Stimulated activated naive CD8-positive, alpha-beta T cell treated with anti-CD3 and anti-CD28 coated beads, Interleukin-15, Interleukin-2, amounts not matched to agents 100 ng/mL and 50 ng/mL, for 24 hours (primary cell): ENCODE measurements at regions not wholly inside any gene's neighbourhood (a gene's known extent, or its start where the extent isn't known, plus 50 kb on each side); places are given as distances from the start of the nearest gene placed in this dataset.
"Not testable (repeated sequence)": the region's sequence is repeated elsewhere in the genome, so short reads cannot be mapped to it uniquely, and the experiment has no call there.

ENCODE experiments used
- H3K27ac Mint-ChIP-seq: one replicate; pipeline ENCODE4 v1.8.0; 2021; ENCODE audit warnings: mild to moderate bottlenecking, mixed read lengths
- H3K27me3 Mint-ChIP-seq: one replicate; pipeline ENCODE4 v1.8.0; 2021; ENCODE audit warnings: mixed read lengths
- H3K36me3 Mint-ChIP-seq: one replicate; pipeline ENCODE4 v1.8.0; 2021; ENCODE audit warnings: low read depth, mixed read lengths
- H3K4me1 Mint-ChIP-seq: one replicate; pipeline ENCODE4 v1.8.0; 2021; ENCODE audit warnings: low read depth, mixed read lengths
- H3K4me3 Mint-ChIP-seq: one replicate; pipeline ENCODE4 v1.8.0; 2021; ENCODE audit warnings: mild to moderate bottlenecking, mixed read lengths
- H3K9me3 Mint-ChIP-seq: one replicate; pipeline ENCODE4 v1.8.0; 2021; ENCODE audit warnings: mixed read lengths

- H3K4me1 Mint-ChIP-seq = no peaks in the 10 kb centered on the region
- no peaks in the 10 kb centered on the region for H3K36me3 Mint-ChIP-seq
- H3K4me3 Mint-ChIP-seq = no peak overlapping the region
- peaks cover 7% of the 10 kb centered on the region for H3K9me3 Mint-ChIP-seq
- no peaks in the 10 kb centered on the region for H3K27me3 Mint-ChIP-seq
- no peak overlapping the region for H3K27ac Mint-ChIP-seq
Measured at GRCh38 chr9:80789831-80790230, 899.5 kb downstream of the TLE1 start.

- Mint-ChIP-seq H3K27ac (no peak overlapping the region), H3K9me3 (peaks cover 4% of the 10 kb centered on the region), H3K27me3 (no peaks in the 10 kb centered on the region), H3K36me3 (no peaks in the 10 kb centered on the region), H3K4me1 (no peaks in the 10 kb centered on the region), H3K4me3 (no peak overlapping the region)
Measured at GRCh38 chr9:80787636-80788035, 901.7 kb downstream of the TLE1 start.

DNA sequence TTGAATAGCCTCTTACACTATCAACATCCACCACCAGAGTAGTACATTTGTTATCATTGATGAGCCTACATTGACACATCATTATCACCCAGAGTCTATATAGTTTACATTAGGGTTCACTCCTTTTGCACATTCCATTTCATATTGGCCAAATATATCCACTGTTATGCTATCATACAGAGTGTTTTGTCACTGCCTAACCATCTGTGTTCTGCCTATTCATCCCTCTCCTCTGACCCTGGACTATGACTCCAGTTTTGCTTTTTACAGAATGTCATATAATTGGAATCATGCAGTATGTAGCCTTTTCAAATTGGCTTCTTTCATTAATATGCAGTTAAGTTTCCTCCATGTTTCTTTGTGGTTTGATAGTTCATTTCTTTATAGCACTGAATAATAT, 904.7 kb downstream of the TLE1 start:
- Mint-ChIP-seq H3K27ac (no peak overlapping the region), H3K9me3 (peaks cover 4% of the 10 kb centered on the region), H3K4me3 (no peak overlapping the region), H3K36me3 (no peaks in the 10 kb centered on the region), H3K4me1 (no peaks in the 10 kb centered on the region), H3K27me3 (no peaks in the 10 kb centered on the region)

GRCh38 chr9:80775971-80776370, 913.4 kb downstream of the TLE1 start:
- Mint-ChIP-seq H3K36me3 (no peaks in the 10 kb centered on the region), H3K27me3 (no peaks in the 10 kb centered on the region), H3K9me3 (peaks cover 4% of the 10 kb centered on the region), H3K4me3 (no peak overlapping the region), H3K27ac (no peak overlapping the region), H3K4me1 (no peaks in the 10 kb centered on the region)

DNA sequence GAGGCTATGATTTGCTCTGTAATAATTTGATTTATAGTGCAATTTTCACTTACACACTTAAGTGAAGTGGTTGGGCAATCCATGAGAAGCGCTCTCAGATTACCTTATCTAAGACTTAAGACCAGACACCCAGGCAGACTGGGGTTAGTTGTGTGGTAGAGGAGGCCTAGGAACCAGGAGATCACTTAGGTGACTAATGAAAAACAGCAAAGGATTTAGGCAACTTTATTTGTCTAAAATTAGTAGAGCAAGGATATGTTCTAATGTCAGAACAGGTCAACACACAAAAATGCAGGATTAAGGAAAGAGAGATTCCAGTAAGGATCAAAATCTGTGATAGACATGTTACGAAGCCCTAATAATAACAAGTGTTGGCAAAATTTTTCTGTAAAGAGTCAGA, 913.8 kb downstream of the TLE1 start:
- H3K36me3 Mint-ChIP-seq = no peaks in the 10 kb centered on the region
- H3K9me3 Mint-ChIP-seq = peaks cover 4% of the 10 kb centered on the region
- H3K27me3 Mint-ChIP-seq = no peaks in the 10 kb centered on the region
- H3K4me3 Mint-ChIP-seq = no peak overlapping the region
- H3K27ac Mint-ChIP-seq = no peak overlapping the region
- H3K4me1 Mint-ChIP-seq = no peaks in the 10 kb centered on the region

DNA sequence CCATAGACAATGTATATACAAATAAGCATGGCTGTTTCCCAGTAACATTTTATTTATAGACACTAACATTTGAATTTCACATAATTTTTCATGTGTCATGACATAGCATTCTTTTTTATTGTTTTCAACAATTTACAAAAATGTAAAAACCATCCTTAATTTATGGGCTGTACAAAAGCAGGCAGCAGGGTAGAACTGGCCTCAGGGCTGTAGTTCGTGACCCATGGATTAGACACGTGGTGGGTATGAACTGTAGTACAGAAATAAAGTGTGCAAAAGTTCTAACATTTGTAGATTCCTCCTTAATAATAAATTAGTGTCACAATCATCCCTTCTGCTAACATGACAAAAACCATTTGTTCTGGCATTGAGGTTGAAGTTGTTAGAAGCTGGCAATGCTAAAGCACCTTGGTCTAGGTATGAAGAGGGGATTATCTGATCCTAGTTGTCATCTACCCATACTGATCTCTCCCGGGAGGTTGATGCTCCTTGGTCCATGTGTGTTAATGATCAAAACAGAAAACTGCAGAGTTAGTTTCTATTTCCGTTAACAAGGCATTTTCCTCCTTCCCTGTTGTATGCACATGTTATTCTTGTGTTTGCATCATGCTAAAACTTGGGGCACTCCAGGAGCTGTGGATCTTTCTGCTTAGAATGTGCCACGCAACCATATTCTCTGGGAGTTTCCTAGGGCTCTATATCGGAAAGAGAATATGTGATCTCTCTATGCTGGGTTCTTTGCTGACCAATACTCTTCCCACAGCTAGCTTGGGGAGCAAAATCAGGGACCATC, 917.6 kb downstream of the TLE1 start:
- H3K27ac Mint-ChIP-seq = no peak overlapping the region
- H3K9me3 Mint-ChIP-seq = peaks cover 4% of the 10 kb centered on the region
- H3K36me3 Mint-ChIP-seq = no peaks in the 10 kb centered on the region
- H3K4me3 Mint-ChIP-seq = no peak overlapping the region
- no peaks in the 10 kb centered on the region for H3K27me3 Mint-ChIP-seq
- H3K4me1 Mint-ChIP-seq = no peaks in the 10 kb centered on the region

- no peaks in the 10 kb centered on the region for H3K4me1 Mint-ChIP-seq
- H3K36me3 Mint-ChIP-seq = no peaks in the 10 kb centered on the region
- no peak overlapping the region for H3K4me3 Mint-ChIP-seq
- H3K27me3 Mint-ChIP-seq = no peaks in the 10 kb centered on the region
- no peak overlapping the region for H3K27ac Mint-ChIP-seq
- peaks cover 4% of the 10 kb centered on the region for H3K9me3 Mint-ChIP-seq
Measured at GRCh38 chr9:80763536-80763935, 925.8 kb downstream of the TLE1 start.

DNA sequence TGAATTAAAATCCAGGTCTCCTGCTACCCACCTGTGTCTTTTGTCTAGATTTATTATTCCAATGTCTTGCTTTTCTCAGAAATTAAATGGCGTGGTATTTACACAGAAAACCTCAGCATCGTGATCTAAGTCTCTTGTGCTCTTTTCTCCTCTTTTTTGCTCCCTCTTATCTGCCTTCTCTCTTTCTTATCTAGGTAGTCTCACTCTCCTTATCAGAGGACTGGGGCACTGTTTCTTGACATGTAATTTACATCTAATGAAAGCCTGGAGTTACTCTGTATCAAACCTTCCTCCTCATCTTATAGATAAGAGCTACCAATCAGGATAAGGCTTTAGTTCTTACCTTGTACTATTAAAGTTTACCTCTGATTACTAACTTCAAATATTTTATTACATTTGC, 933.8 kb downstream of the TLE1 start:
- Mint-ChIP-seq H3K36me3 (no peaks in the 10 kb centered on the region), H3K4me1 (no peaks in the 10 kb centered on the region), H3K27ac (no peak overlapping the region), H3K27me3 (no peaks in the 10 kb centered on the region), H3K4me3 (no peak overlapping the region), H3K9me3 (no peaks in the 10 kb centered on the region)

GRCh38 chr9:80747056-80747455, 942.3 kb downstream of the TLE1 start:
- not testable (repeated sequence) for H3K4me3 Mint-ChIP-seq, H3K27me3 Mint-ChIP-seq, H3K4me1 Mint-ChIP-seq, H3K36me3 Mint-ChIP-seq, H3K27ac Mint-ChIP-seq, H3K9me3 Mint-ChIP-seq

- Mint-ChIP-seq H3K9me3 (peaks cover 3% of the 10 kb centered on the region), H3K4me3 (no peak overlapping the region), H3K36me3 (no peaks in the 10 kb centered on the region), H3K27ac (no peak overlapping the region), H3K4me1 (no peaks in the 10 kb centered on the region), H3K27me3 (no peaks in the 10 kb centered on the region)
Measured at GRCh38 chr9:80732506-80732905, 956.8 kb downstream of the TLE1 start.

DNA sequence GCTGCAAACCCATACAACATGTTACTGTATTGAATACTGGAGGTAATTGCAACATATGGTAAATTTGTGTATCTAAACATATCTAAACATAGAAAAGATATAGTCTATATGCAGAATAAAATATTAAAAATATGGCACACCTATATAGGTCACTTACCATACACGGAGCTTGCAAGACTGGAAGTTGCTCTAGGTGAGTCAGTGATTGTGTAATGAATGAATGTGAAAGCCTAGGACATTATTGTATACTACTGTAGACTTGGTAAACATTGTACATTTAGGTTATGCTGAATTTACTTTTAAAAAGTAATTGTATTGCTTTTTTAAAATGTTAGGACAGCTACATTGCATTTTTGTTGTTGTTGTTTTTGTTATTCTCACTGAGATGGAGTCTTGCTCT, 968.8 kb downstream of the TLE1 start:
- Mint-ChIP-seq H3K9me3 (peaks cover 23% of the 10 kb centered on the region), H3K4me3 (no peak overlapping the region), H3K27ac (no peak overlapping the region), H3K4me1 (no peaks in the 10 kb centered on the region), H3K36me3 (peaks cover 4% of the 10 kb centered on the region), H3K27me3 (no peaks in the 10 kb centered on the region)

GRCh38 chr9:80707120-80707519, 982.2 kb downstream of the TLE1 start:
- no peaks in the 10 kb centered on the region for H3K36me3 Mint-ChIP-seq
- no peaks in the 10 kb centered on the region for H3K27me3 Mint-ChIP-seq
- no peak overlapping the region for H3K27ac Mint-ChIP-seq
- H3K9me3 Mint-ChIP-seq = peaks cover 25% of the 10 kb centered on the region
- H3K4me3 Mint-ChIP-seq = no peak overlapping the region
- H3K4me1 Mint-ChIP-seq = no peaks in the 10 kb centered on the region

GRCh38 chr9:80701061-80701460, 988.3 kb downstream of the TLE1 start:
- no peak overlapping the region for H3K27ac Mint-ChIP-seq
- no peak overlapping the region for H3K4me3 Mint-ChIP-seq
- H3K36me3 Mint-ChIP-seq = no peaks in the 10 kb centered on the region
- H3K4me1 Mint-ChIP-seq = no peaks in the 10 kb centered on the region
- peaks cover 13% of the 10 kb centered on the region for H3K9me3 Mint-ChIP-seq
- no peaks in the 10 kb centered on the region for H3K27me3 Mint-ChIP-seq

GRCh38 chr9:80699511-80699998, 989.8 kb downstream of the TLE1 start:
- Mint-ChIP-seq H3K9me3 (peaks cover 7% of the 10 kb centered on the region), H3K27me3 (no peaks in the 10 kb centered on the region), H3K36me3 (no peaks in the 10 kb centered on the region), H3K4me3 (no peak overlapping the region), H3K27ac (no peak overlapping the region), H3K4me1 (no peaks in the 10 kb centered on the region)

- Mint-ChIP-seq H3K4me1 (no peaks in the 10 kb centered on the region), H3K9me3 (peaks cover 11% of the 10 kb centered on the region), H3K4me3 (no peak overlapping the region), H3K27ac (no peak overlapping the region), H3K36me3 (no peaks in the 10 kb centered on the region), H3K27me3 (no peaks in the 10 kb centered on the region)
Measured at GRCh38 chr9:80698725-80699410, 990.5 kb downstream of the TLE1 start.

DNA sequence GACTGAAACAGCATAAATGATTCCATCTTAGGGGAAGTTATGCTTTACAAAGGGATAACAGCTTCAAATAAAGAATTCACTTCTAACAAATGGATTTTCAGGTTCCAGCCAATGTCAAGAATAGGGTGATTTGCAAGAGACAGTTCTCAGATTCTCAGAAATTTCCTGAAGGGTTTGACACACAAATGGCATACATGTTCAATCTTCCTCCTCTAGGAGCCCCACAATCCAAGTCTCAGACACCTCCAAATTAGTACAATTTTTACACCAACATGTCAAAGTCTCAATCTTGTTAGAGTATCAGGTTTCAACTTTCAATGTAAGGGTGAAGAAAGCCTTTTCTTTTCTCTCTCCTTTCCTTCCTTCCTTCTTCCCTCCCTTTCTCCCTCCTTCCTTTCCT, 996.6 kb downstream of the TLE1 start:
- no peaks in the 10 kb centered on the region for H3K4me1 Mint-ChIP-seq
- H3K27ac Mint-ChIP-seq = no peak overlapping the region
- no peaks in the 10 kb centered on the region for H3K36me3 Mint-ChIP-seq
- no peaks in the 10 kb centered on the region for H3K27me3 Mint-ChIP-seq
- H3K9me3 Mint-ChIP-seq = peaks cover 8% of the 10 kb centered on the region
- H3K4me3 Mint-ChIP-seq = no peak overlapping the region
